ENCODE measurements at regions not wholly inside any gene's neighbourhood (a gene's known extent, or its start where the extent isn't known, plus 50 kb on each side); places are given as distances from the start of the nearest gene placed in this dataset.

- no peak for DNase-seq (ENCODE audit: low spot score)
- H3K36me3 ChIP-seq: no peaks in the 10 kb centered on the region
- H3K4me1 Mint-ChIP-seq: no peaks in the 10 kb centered on the region
- no peak overlapping the region for H3K4me2 ChIP-seq
- H3K9me3 ChIP-seq (ENCODE audit: low read depth): no peaks in the 10 kb centered on the region
- no peak overlapping the region for H3K4me3 Mint-ChIP-seq
- no peak overlapping the region for H3K9ac ChIP-seq
- no peak overlapping the region for H2AFZ ChIP-seq (replicated peaks)
- H3F3A ChIP-seq (ENCODE audit: low read depth): no peaks in the 10 kb centered on the region
- no peaks in the 10 kb centered on the region for H4K20me1 ChIP-seq (ENCODE audit: low read depth)
- H3K79me2 ChIP-seq (ENCODE audit: low read depth): no peaks in the 10 kb centered on the region
- no peak overlapping the region for H3K27ac ChIP-seq
- no peaks in the 10 kb centered on the region for H3K9me3 Mint-ChIP-seq
- no peaks in the 10 kb centered on the region for H3K4me1 ChIP-seq
- H3K27me3 Mint-ChIP-seq (ENCODE audit: insufficient read depth, low read depth): no peaks in the 10 kb centered on the region
- H3K27ac Mint-ChIP-seq: no peak overlapping the region
- no peaks in the 10 kb centered on the region for H3K27me3 ChIP-seq
- H3K36me3 Mint-ChIP-seq: no peaks in the 10 kb centered on the region
- H3K4me3 ChIP-seq: no peak overlapping the region
- no peak for TF ChIP-seq EZH2phosphoT487 (IDR thresholded peaks at IDR 0.05)
- no peak for TF ChIP-seq EZH2 (IDR thresholded peaks at IDR 0.05)
- TF ChIP-seq CTCF (IDR thresholded peaks at IDR 0.05): no peak
These were observed 533.1 kb downstream of the OTOL1 start for GRCh38 chr3:162029736-162030135.

- no peaks in the 10 kb centered on the region for H3K36me3 Mint-ChIP-seq
- Histone ChIP-seq H3F3A (ENCODE audit: low read depth) (no peaks in the 10 kb centered on the region), H3K4me1 (no peaks in the 10 kb centered on the region), H3K36me3 (no peaks in the 10 kb centered on the region), H3K4me2 (no peak overlapping the region), H3K9me3 (ENCODE audit: low read depth) (no peaks in the 10 kb centered on the region), H2AFZ (replicated peaks) (no peak overlapping the region), H3K79me2 (ENCODE audit: low read depth) (no peaks in the 10 kb centered on the region), H3K9ac (no peak overlapping the region), H3K27me3 (no peaks in the 10 kb centered on the region), H3K27ac (no peak overlapping the region), H4K20me1 (ENCODE audit: low read depth) (no peaks in the 10 kb centered on the region), H3K4me3 (no peak overlapping the region)
- no peak for TF ChIP-seq CTCF (IDR thresholded peaks at IDR 0.05)
- TF ChIP-seq EZH2 (IDR thresholded peaks at IDR 0.05): no peak
- no peak for TF ChIP-seq EZH2phosphoT487 (IDR thresholded peaks at IDR 0.05)
- no peaks in the 10 kb centered on the region for H3K9me3 Mint-ChIP-seq
- H3K27me3 Mint-ChIP-seq (ENCODE audit: insufficient read depth, low read depth): no peaks in the 10 kb centered on the region
- no peak overlapping the region for H3K4me3 Mint-ChIP-seq
- no peaks in the 10 kb centered on the region for H3K4me1 Mint-ChIP-seq
- DNase-seq (ENCODE audit: low spot score): no peak
- no peak overlapping the region for H3K27ac Mint-ChIP-seq
These were observed 537.8 kb downstream of the OTOL1 start for GRCh38 chr3:162034368-162034767.

GRCh38 chr3:162041622-162042021 is 545.0 kb downstream of the OTOL1 start:
- no peaks in the 10 kb centered on the region for H3K27me3 ChIP-seq
- Mint-ChIP-seq H3K27ac (peak overlapping the region; percentile 65), H3K4me1 (peaks cover 3% of the 10 kb centered on the region), H3K27me3 (ENCODE audit: insufficient read depth, low read depth) (no peaks in the 10 kb centered on the region), H3K4me3 (no peak overlapping the region), H3K36me3 (no peaks in the 10 kb centered on the region), H3K9me3 (no peaks in the 10 kb centered on the region)
- no peaks in the 10 kb centered on the region for H3K9me3 ChIP-seq (ENCODE audit: low read depth)
- no peak overlapping the region for H3K27ac ChIP-seq
- peaks cover 9% of the 10 kb centered on the region for H3K4me1 ChIP-seq
- DNase-seq (ENCODE audit: low spot score): peak; percentile 33
- no peak overlapping the region for H3K4me2 ChIP-seq
- no peaks in the 10 kb centered on the region for H3K79me2 ChIP-seq (ENCODE audit: low read depth)
- no peaks in the 10 kb centered on the region for H3F3A ChIP-seq (ENCODE audit: low read depth)
- H2AFZ ChIP-seq (replicated peaks): no peak overlapping the region
- no peak overlapping the region for H3K9ac ChIP-seq
- TF ChIP-seq EZH2phosphoT487 (IDR thresholded peaks at IDR 0.05) (no peak), CTCF (IDR thresholded peaks at IDR 0.05) (no peak), EZH2 (IDR thresholded peaks at IDR 0.05) (no peak)
- no peak overlapping the region for H3K4me3 ChIP-seq
- no peaks in the 10 kb centered on the region for H4K20me1 ChIP-seq (ENCODE audit: low read depth)
- H3K36me3 ChIP-seq: no peaks in the 10 kb centered on the region
